Vagina (tissue), 2 donors: ENCODE measurements at regions not wholly inside any gene's neighbourhood (a gene's known extent, or its start where the extent isn't known, plus 50 kb on each side); places are given as distances from the start of the nearest gene placed in this dataset.

Experiments
- POLR2A ChIP-seq, 2 donors: fragments of 450-650 bp; IDR thresholded peaks; one replicate each; pipeline ENCODE4 v1.6.1; 2017; ENCODE audit warnings: antibody characterized with exemption in 2 of 2, mild to moderate bottlenecking in 2 of 2, moderate library complexity in 2 of 2
- TF ChIP-seq, protein P1 (sequence below), 3 experiments: fragments of 450-650 bp in 2 of 3; fragments of 200-600 bp in 1 of 3; sonication (generic) in 1 of 3; IDR thresholded peaks; one replicate each; pipeline ENCODE4 v1.5.1; 2017 to 2019; ENCODE audit warnings: antibody characterized with exemption in 3 of 3, mild to moderate bottlenecking in 2 of 3, moderate library complexity in 2 of 3

DNA sequence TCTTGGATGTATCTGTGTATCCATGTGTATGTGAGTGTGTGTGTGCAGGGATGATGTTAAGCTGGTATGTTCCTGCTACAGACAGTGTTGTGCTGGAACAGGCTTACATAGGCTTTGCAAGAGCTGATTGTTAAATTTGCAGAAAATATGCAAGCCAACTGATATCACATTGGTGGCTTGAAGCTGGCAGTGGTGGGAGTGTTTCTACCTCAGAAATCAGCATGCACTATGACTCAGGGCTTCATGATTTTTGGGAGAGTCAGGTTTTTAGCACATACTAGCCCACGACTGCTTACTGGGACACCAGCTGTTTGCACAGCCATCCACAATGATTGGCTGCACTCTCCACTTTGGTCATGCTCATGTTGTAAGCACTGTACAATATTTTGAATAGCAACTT lies 261.8 kb downstream of the DHX15 start:
- TF ChIP-seq, protein P1, sequence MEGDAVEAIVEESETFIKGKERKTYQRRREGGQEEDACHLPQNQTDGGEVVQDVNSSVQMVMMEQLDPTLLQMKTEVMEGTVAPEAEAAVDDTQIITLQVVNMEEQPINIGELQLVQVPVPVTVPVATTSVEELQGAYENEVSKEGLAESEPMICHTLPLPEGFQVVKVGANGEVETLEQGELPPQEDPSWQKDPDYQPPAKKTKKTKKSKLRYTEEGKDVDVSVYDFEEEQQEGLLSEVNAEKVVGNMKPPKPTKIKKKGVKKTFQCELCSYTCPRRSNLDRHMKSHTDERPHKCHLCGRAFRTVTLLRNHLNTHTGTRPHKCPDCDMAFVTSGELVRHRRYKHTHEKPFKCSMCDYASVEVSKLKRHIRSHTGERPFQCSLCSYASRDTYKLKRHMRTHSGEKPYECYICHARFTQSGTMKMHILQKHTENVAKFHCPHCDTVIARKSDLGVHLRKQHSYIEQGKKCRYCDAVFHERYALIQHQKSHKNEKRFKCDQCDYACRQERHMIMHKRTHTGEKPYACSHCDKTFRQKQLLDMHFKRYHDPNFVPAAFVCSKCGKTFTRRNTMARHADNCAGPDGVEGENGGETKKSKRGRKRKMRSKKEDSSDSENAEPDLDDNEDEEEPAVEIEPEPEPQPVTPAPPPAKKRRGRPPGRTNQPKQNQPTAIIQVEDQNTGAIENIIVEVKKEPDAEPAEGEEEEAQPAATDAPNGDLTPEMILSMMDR (IDR thresholded peaks at IDR 0.05), result no peak
- TF ChIP-seq POLR2A (IDR thresholded peaks at IDR 0.05), result no peak
